Right ventricle myocardium inferior (tissue), 1 donor: ENCODE measurements at regions not wholly inside any gene's neighbourhood (a gene's known extent, or its start where the extent isn't known, plus 50 kb on each side); places are given as distances from the start of the nearest gene placed in this dataset.

Experiments used
- ATAC-seq: fragments of 200-7000 bp; cut with Tn5 transposase; one replicate; pipeline ENCODE4 v1.9.1; 2020; ENCODE audit warnings: mild to moderate bottlenecking, moderate library complexity
- DNase-seq: peaks from one replicate; pipeline ENCODE4 v3.0.0; 2021; ENCODE audit errors: missing footprints
- intact Hi-C: fragments of 100-400 bp; cut with DNase I; formaldehyde crosslinking; loops from one replicate; pipeline ENCODE4 v1.11.0; 2022
- donor health status: DM: no; HTN: yes; CAD: no; lungs with severe emphysema.

- intact Hi-C loops = no loop called here
- ATAC-seq (no peak), DNase-seq (no peak)
Measured at GRCh38 chr10:54866666-54867065, 65.6 kb upstream of the PCDH15 start.

DNA sequence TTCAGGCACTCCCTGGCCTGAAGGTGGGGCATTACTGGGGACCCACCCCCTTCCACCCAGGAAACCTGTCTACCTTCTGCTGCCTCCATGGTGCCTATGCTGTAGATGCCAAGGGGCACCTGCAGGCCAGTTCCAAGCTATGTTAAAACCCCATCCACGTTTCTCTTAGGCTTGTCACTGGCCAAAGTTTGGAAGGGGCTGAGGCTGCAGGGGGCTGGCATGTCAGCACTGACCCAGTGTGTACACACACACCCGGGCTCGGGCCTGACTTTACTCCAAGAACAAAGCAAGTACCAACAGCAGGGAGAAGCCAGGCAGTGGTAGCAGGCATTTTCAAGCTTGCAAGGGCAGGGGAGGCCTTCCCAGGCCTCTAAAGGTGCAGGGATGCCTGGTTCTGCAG, 53.8 kb upstream of the PCDH15 start:
- ATAC-seq (no peak), DNase-seq (no peak)
- intact Hi-C loops = no loop called here

DNA sequence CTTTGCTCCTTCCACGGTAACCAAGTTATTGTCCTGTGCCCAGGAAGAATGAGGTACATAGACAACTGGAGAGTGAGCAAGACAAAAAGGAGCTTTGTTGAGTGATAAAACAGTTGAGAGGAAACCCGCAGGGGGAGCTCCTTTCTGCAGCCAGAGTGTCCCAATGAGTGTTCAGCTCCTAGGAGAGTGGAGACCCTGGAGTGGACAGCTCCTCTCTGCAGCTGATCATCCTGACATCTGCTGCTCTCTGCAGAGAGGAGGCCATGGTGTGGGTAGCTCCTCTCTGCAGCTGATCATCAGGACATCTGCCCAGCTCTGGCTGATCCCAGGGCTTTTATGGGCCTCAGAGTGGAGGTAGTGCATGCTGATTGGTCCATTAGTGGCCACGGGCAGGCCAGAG, 53.4 kb upstream of the PCDH15 start:
- DNase-seq = no peak
- ATAC-seq = no peak
- intact Hi-C loops = no loop called here

GRCh38 chr10:54853883-54854282, 52.9 kb upstream of the PCDH15 start:
- ATAC-seq (no peak), DNase-seq (no peak)

More at GRCh38 chr10:54853883-54854282, 52.9 kb upstream of the PCDH15 start:
- intact Hi-C loops = no loop called here
